IMR-90 (cell line): ENCODE measurements at regions not wholly inside any gene's neighbourhood (a gene's known extent, or its start where the extent isn't known, plus 50 kb on each side); places are given as distances from the start of the nearest gene placed in this dataset.

ENCODE experiments used
- ATAC-seq: fragments of 200-7000 bp; cut with Tn5 transposase; 2 replicates; pipeline ENCODE4 v1.9.1; 2020; ENCODE audit warnings: low read depth, mild to moderate bottlenecking, moderate library complexity
- BruUV-seq: library from RNA; stranded (reverse); fragments of 400-500 nt; replicated peaks from 2 replicates; lab custom pipeline; 2021; lab: Mats Ljungman, UMichigan
- CTCF ChIA-PET: fragments of 300-600 bp; formaldehyde crosslinking; extraction: SDS; loops from one replicate; lab custom pipeline; 2021; ENCODE audit warnings: antibody characterized with exemption; lab: Yijun Ruan, JAX
- POLR2A ChIA-PET: fragments of 300-600 bp; sonication (Branson Sonifier 250); formaldehyde crosslinking; loops from one replicate; lab custom pipeline; 2022; ENCODE audit warnings: antibody characterized with exemption; ENCODE audit not compliant: unreplicated experiment; lab: Charles Lee
- DNase-seq: peaks from one replicate; pipeline ENCODE4 v3.0.0; 2013
- H2AFZ ChIP-seq: replicated peaks from 2 replicates; pipeline ENCODE3; 2013; ENCODE audit warnings: low read length, mild to moderate bottlenecking; ENCODE audit not compliant: poor library complexity
- H2AK5ac ChIP-seq: 2 replicates; pipeline ENCODE4 v1.6.1; 2013; ENCODE audit warnings: low read depth, low read length, inconsistent platforms
- H2AK9ac ChIP-seq: replicated peaks from 2 replicates; pipeline ENCODE3; 2013; ENCODE audit warnings: mild to moderate bottlenecking, low read depth, low read length, moderate library complexity; ENCODE audit not compliant: poor library complexity
- H2BK120ac ChIP-seq: 2 replicates; pipeline ENCODE4 v1.6.1; 2013; ENCODE audit warnings: low read depth, low read length, inconsistent platforms
- H2BK15ac ChIP-seq: 3 replicates; pipeline ENCODE4 v1.6.1; 2013; ENCODE audit warnings: low read depth, low read length, inconsistent platforms
- H2BK20ac ChIP-seq: 2 replicates; pipeline ENCODE4 v1.6.1; 2013; ENCODE audit warnings: low read depth, mild to moderate bottlenecking, inconsistent platforms, low read length, moderate library complexity
- H2BK5ac ChIP-seq: 2 replicates; pipeline ENCODE4 v1.6.1; 2013; ENCODE audit warnings: mild to moderate bottlenecking, low read depth, low read length, inconsistent platforms; ENCODE audit not compliant: poor library complexity, severe bottlenecking
- H3K14ac ChIP-seq: replicated peaks from 2 replicates; pipeline ENCODE4 v1.6.1; 2013; ENCODE audit warnings: low read depth, low read length, inconsistent platforms
- H3K18ac ChIP-seq: 2 replicates; pipeline ENCODE4 v1.6.1; 2013; ENCODE audit warnings: low read depth, low read length, control low read depth
- H3K23ac ChIP-seq: 2 replicates; pipeline ENCODE4 v1.6.1; 2013; ENCODE audit warnings: low read depth, low read length, inconsistent platforms
- H3K27ac ChIP-seq: 2 replicates; pipeline ENCODE4 v1.5.1; 2013; ENCODE audit warnings: mild to moderate bottlenecking, control low read depth, low read length; ENCODE audit not compliant: insufficient read depth
- H3K27me3 ChIP-seq: 2 replicates; pipeline ENCODE4 v1.6.1; 2013; ENCODE audit warnings: low read length; ENCODE audit not compliant: control insufficient read depth, insufficient read depth
- H3K36me3 ChIP-seq: 2 replicates; pipeline ENCODE4 v1.6.1; 2013; ENCODE audit warnings: low read length, mixed read lengths; ENCODE audit not compliant: control insufficient read depth, insufficient read depth
- H3K4ac ChIP-seq: 2 replicates; pipeline ENCODE4 v1.6.1; 2013; ENCODE audit warnings: low read depth, low read length, inconsistent platforms
- H3K4me1 ChIP-seq: 2 replicates; pipeline ENCODE4 v1.6.1; 2013; ENCODE audit warnings: low read length, mixed read lengths; ENCODE audit not compliant: control insufficient read depth, insufficient read depth
- H3K4me2 ChIP-seq: 2 replicates; pipeline ENCODE4 v1.6.1; 2013; ENCODE audit warnings: low read depth, mild to moderate bottlenecking, control low read depth, low read length, moderate library complexity
- H3K4me3 ChIP-seq: 2 replicates; pipeline ENCODE4 v1.5.1; 2013; ENCODE audit warnings: low read depth, mild to moderate bottlenecking, control low read depth, low read length, moderate library complexity; ENCODE audit not compliant: insufficient read depth
- H3K56ac ChIP-seq: 2 replicates; pipeline ENCODE4 v1.6.1; 2013; ENCODE audit warnings: low read length, inconsistent platforms; ENCODE audit not compliant: insufficient read depth; ENCODE audit errors: extremely low read depth
- H3K79me1 ChIP-seq, 2 experiments: 2 replicates each; pipeline ENCODE4 v1.6.1; 2013; ENCODE audit warnings: low read length in 2 of 2, inconsistent platforms in 1 of 2, low read depth in 1 of 2
- H3K9ac ChIP-seq: 2 replicates; pipeline ENCODE4 v1.6.1; 2013; ENCODE audit warnings: low read depth, low read length, control low read depth
- H3K9me1 ChIP-seq: 2 replicates; pipeline ENCODE4 v1.6.1; 2013; ENCODE audit warnings: low read length, inconsistent platforms; ENCODE audit not compliant: insufficient read depth
- H3K9me3 ChIP-seq: 2 replicates; pipeline ENCODE4 v1.6.1; 2013; ENCODE audit warnings: low read length; ENCODE audit not compliant: control insufficient read depth, insufficient read depth
- H4K20me1 ChIP-seq: 2 replicates; pipeline ENCODE4 v1.6.1; 2013; ENCODE audit warnings: low read length, inconsistent platforms; ENCODE audit not compliant: insufficient read depth
- H4K5ac ChIP-seq: 2 replicates; pipeline ENCODE4 v1.6.1; 2013; ENCODE audit warnings: mild to moderate bottlenecking, low read depth, low read length, control low read depth
- H4K8ac ChIP-seq, 2 experiments: 2 replicates each; pipeline ENCODE4 v1.6.1; 2013; ENCODE audit warnings: low read depth in 2 of 2, low read length in 2 of 2, control low read depth in 1 of 2, inconsistent platforms in 1 of 2
- H4K91ac ChIP-seq: 2 replicates; pipeline ENCODE4 v1.6.1; 2013; ENCODE audit warnings: low read depth, low read length, inconsistent platforms; ENCODE audit not compliant: insufficient read depth
- CEBPB ChIP-seq: IDR thresholded peaks from 2 replicates; pipeline ENCODE4 v1.6.1; 2012; ENCODE audit warnings: low read depth, low read length, improper control_type of control experiment
- CTCF ChIP-seq: conservative IDR thresholded peaks from 2 replicates; pipeline ENCODE4 v1.5.1; 2012; ENCODE audit warnings: mild to moderate bottlenecking, low read depth, low read length, improper control_type of control experiment
- ELK1 ChIP-seq: fragments of 150-350 bp; IDR thresholded peaks from 2 replicates; pipeline ENCODE4 v1.6.1; 2016; ENCODE audit warnings: low read depth, mild to moderate bottlenecking, low read length, moderate library complexity, borderline replicate concordance
- FOS ChIP-seq: fragments of 150-350 bp; IDR thresholded peaks from 2 replicates; pipeline ENCODE4 v1.6.1; 2016; ENCODE audit warnings: low read depth, low read length
- MAFK ChIP-seq: IDR thresholded peaks from 2 replicates; pipeline ENCODE4 v1.6.1; 2012; ENCODE audit warnings: low read depth, low read length, improper control_type of control experiment
- MAZ ChIP-seq: IDR thresholded peaks from 2 replicates; pipeline ENCODE4 v1.6.1; 2012; ENCODE audit warnings: low read depth, mild to moderate bottlenecking, low read length, improper control_type of control experiment, moderate library complexity, borderline replicate concordance
- MXI1 ChIP-seq: IDR thresholded peaks from 2 replicates; pipeline ENCODE4 v1.6.1; 2012; ENCODE audit warnings: low read depth, mild to moderate bottlenecking, low read length, moderate library complexity, borderline replicate concordance
- NFE2L2 ChIP-seq: fragments of 150-350 bp; IDR thresholded peaks from 2 replicates; pipeline ENCODE4 v1.6.1; 2016; ENCODE audit warnings: low read depth, mild to moderate bottlenecking, low read length
- RAD21 ChIP-seq: IDR thresholded peaks from 2 replicates; pipeline ENCODE4 v1.6.1; 2012; ENCODE audit warnings: low read length, improper control_type of control experiment
- RCOR1 ChIP-seq: IDR thresholded peaks from 2 replicates; pipeline ENCODE4 v1.6.1; 2012; ENCODE audit warnings: mild to moderate bottlenecking, low read length, improper control_type of control experiment; ENCODE audit not compliant: insufficient replicate concordance
- RFX5 ChIP-seq: IDR thresholded peaks from 2 replicates; pipeline ENCODE4 v1.8.0; 2012; ENCODE audit warnings: low read depth, mild to moderate bottlenecking, low read length, moderate library complexity
- SMC3 ChIP-seq: fragments of 150-350 bp; IDR thresholded peaks from 2 replicates; pipeline ENCODE4 v1.6.1; 2016; ENCODE audit warnings: low read depth, mild to moderate bottlenecking, antibody characterized with exemption, low read length, moderate library complexity
- USF2 ChIP-seq: fragments of 150-350 bp; IDR thresholded peaks from 2 replicates; pipeline ENCODE4 v1.6.1; 2017; ENCODE audit warnings: mild to moderate bottlenecking, antibody characterized with exemption, low read length, low read depth
- WGBS, 2 experiments: methylation state at CpG; one replicate each; pipeline versions ENCODE4 v1.1.5 to v1.1.7; 2013; ENCODE audit warnings: missing lambda C conversion rate in 2 of 2; ENCODE audit not compliant: insufficient read length in 1 of 2; ENCODE audit errors: extremely low coverage in 2 of 2; 5-methylcytosine and 5-hydroxymethylcytosine counted together
- dilution Hi-C: fragments of 300-500 bp; cut with HindIII; formaldehyde crosslinking; loops from one replicate; pipeline ENCODE4 v1.14.3; 2018; ENCODE audit warnings: low sequenced_read_pairs; ENCODE audit not compliant: unreplicated experiment
- in situ Hi-C: fragments of 300-500 bp; cut with MboI; formaldehyde crosslinking; loops from 3 replicates; pipeline ENCODE4 v1.14.3; 2019; ENCODE audit warnings: low sequenced_read_pairs, inconsistent platforms, mixed read lengths
- intact Hi-C: fragments of 100-400 bp; cut with micrococcal nuclease; formaldehyde crosslinking; loops from 2 replicates; pipeline ENCODE4 v1.10.0; 2022

- BruUV-seq: no TSS peak
- in situ Hi-C loops: no loop called here
- TF ChIP-seq RAD21 (no peak), USF2 (no peak), CEBPB (no peak), MAFK (no peak), ELK1 (no peak), RFX5 (no peak), CTCF (no peak), RCOR1 (no peak), MAZ (no peak), MXI1 (no peak), SMC3 (no peak), FOS (no peak), NFE2L2 (no peak)
- no peaks in the 10 kb centered on the region for H3K36me3 ChIP-seq
- no peak overlapping the region for H2BK15ac ChIP-seq
- H4K91ac ChIP-seq: no peak overlapping the region
- no peaks in the 10 kb centered on the region for H3K27me3 ChIP-seq
- dilution Hi-C loops: no loop called here
- no peak overlapping the region for H2BK5ac ChIP-seq
- H3K4ac ChIP-seq: no peak overlapping the region
- H3K27ac ChIP-seq: no peak overlapping the region
- H3K4me2 ChIP-seq: no peak overlapping the region
- no peak overlapping the region for H3K14ac ChIP-seq
- H3K23ac ChIP-seq: no peak overlapping the region
- no peaks in the 10 kb centered on the region for H3K4me1 ChIP-seq
- no peak overlapping the region for H3K4me3 ChIP-seq
- H2BK20ac ChIP-seq: no peak overlapping the region
- no peaks in the 10 kb centered on the region for H3K79me1 ChIP-seq
- H3K56ac ChIP-seq: no peak overlapping the region
- no peak overlapping the region for H4K8ac ChIP-seq
- H2AFZ ChIP-seq: no peak overlapping the region
- DNase-seq (no peak), ATAC-seq (no peak)
- H3K9ac ChIP-seq: no peak overlapping the region
- no peak overlapping the region for H2AK5ac ChIP-seq
- intact Hi-C loops: no loop called here
- WGBS, 2 experiments: no CpG with 5 or more reads among the region's 2 CpGs
- POLR2A ChIA-PET: no interaction called here
- no peak overlapping the region for H3K18ac ChIP-seq
- no peak overlapping the region for H4K5ac ChIP-seq
- H3K9me1 ChIP-seq: no peaks in the 10 kb centered on the region
- no peak overlapping the region for H2BK120ac ChIP-seq
- H2AK9ac ChIP-seq: no peak overlapping the region
- CTCF ChIA-PET: no interaction called here
- no peaks in the 10 kb centered on the region for H4K20me1 ChIP-seq
- H3K9me3 ChIP-seq: no peaks in the 10 kb centered on the region
Observed at GRCh38 chr3:102883515-102883914, 448.7 kb downstream of the ZPLD1 start.
